HG02798 (cell line): ENCODE measurements at regions not wholly inside any gene's neighbourhood (a gene's known extent, or its start where the extent isn't known, plus 50 kb on each side); places are given as distances from the start of the nearest gene placed in this dataset.
A peak's percentile ranks its signal among the peaks of the same experiment; 100 is the strongest.
"Not testable (repeated sequence)": the region's sequence is repeated elsewhere in the genome, so short reads cannot be mapped to it uniquely, and the experiment has no call there.

Source experiments
- ATAC-seq: cut with Tn5 transposase; IDR thresholded peaks from one replicate; pipeline ENCODE4 v1.9.1; 2021; ENCODE audit warnings: mild to moderate bottlenecking; ENCODE audit not compliant: unreplicated experiment, poor library complexity

DNA sequence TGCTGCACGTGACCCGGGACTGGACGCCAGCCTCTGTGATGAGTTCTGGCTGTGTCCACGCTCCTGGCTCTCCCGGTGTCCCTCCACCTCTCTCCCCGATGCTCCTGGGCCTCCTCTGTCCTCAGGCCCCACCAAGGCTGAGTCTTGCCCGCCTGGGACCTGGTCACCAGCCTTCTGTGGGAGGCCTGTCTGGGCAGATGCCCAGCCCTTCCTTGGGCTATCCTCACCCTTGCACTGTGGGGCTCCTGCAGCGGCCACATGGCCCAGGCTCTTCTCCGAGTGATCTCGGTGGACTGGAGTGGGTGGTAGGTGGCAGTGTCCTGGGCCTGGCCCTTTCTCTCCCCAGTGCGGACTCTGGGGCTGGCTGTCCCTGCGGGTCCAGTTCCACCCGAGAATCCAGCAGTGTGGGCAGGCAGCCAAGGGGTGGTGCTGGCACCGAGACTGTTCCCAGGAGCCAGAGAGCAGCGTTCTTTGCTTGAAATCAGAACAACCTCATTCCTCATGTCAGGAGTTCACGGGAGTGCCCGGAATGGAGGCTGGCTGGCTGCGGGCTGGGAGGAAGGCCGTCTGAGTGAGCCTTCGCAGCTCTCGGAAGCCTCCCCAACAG lies 94.6 kb downstream of the TMEM121 start:
- not testable (repeated sequence) for ATAC-seq

DNA sequence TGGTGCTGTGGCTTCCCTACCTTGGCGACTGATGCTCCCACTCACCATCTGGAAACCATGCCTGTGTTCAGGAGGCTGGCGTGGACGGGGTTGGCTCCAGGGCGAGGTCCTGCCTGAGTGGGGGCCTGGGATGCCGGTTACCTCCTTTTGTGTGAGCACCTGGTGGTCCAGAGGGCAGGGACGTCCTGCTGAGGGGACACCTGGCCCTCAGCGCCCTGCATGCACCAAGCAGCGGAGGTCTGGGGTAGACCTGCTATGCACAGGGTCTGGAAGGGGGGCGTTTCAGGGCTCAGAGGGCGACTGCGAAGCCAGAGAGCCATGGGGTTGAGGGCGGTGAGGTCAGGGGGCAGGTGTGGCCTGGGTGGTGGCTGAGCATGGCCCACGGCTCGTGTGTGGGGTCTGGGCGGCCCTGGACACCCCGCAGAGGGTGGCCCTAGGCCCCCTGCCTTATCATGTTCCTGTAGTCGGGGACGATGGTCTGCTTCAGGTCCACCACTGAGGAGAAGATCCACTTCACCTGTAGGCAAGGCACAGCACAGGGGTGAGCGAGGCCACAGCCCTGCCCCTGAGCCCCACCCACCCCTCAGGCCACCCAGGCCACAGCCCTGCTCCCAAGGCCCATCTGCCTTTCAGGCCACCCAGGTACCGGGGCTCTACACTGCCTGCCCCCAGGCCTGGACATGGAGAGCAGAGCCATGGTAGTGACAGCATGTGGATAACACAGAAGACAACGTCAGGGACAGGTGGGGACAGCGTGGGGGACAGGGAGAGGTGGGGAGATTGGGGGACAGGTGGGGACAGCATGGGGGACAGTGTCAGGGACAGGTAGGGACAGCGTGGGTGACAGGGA lies 95.3 kb downstream of the TMEM121 start:
- ATAC-seq, result not testable (repeated sequence)

DNA sequence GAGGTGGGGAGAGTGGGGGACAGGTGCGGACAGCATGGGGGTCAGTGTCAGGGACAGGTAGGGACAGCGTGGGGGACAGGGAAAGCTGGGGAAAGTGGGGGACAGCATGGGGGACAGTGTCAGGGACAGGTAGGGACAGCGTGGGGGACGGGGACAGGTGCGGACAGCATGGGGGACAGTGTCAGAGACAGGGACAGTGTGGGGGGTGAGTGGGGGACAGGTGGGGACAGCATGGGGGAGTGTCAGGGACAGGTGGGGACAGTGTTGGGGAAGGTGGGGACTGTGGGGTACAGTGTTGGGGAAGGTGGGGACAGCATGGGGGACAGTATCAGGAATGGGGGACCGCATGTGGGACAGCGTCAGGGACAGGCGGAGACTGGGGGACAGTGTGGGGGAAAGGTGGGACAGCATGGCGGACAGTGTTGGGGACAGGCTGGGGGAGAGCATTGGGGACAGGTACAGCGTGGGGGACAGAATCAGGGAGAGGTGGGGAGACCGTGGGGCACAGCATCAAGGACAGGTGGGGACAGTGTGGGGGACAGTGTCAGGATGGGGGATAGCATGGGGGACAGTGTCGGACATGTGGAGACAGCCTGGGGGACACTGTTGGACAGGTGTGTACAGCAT lies 96.1 kb downstream of the TMEM121 start:
- no peak for ATAC-seq

DNA sequence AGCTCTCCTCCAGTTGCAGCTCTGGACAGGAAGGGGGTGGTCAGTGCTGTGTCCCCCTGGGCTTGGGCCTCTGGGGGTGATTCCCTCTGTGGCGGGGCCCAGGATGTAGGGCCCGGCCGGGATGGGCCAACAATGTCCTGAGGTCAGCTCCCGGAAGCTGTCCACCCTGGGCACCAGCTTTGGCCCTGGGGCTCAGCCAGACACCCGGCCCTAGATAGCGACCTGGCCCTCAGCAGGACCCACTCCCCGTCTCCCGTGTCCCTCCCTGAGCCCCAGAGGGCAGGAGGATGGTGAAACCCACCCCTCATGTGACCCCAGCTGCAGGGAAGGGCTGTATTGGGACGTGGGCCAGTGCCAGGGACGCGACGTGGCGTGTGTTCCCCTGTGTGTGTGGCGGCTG lies 96.8 kb downstream of the TMEM121 start:
- ATAC-seq, result not testable (repeated sequence)

DNA sequence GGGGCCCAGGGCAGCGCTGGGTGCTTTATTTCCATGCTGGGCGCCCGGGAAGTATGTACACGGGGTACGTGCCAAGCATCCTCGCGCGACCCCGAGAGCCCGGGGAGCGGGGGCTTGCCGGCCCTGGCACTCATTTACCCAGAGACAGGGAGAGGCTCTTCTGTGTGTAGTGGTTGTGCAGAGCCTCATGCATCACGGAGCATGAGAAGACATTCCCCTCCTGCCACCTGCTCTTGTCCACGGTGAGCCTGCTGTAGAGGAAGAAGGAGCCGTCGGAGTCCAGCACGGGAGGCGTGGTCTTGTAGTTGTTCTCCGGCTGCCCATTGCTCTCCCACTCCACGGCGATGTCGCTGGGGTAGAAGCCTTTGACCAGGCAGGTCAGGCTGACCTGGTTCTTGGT lies 98.0 kb downstream of the TMEM121 start:
- ATAC-seq, result not testable (repeated sequence)

DNA sequence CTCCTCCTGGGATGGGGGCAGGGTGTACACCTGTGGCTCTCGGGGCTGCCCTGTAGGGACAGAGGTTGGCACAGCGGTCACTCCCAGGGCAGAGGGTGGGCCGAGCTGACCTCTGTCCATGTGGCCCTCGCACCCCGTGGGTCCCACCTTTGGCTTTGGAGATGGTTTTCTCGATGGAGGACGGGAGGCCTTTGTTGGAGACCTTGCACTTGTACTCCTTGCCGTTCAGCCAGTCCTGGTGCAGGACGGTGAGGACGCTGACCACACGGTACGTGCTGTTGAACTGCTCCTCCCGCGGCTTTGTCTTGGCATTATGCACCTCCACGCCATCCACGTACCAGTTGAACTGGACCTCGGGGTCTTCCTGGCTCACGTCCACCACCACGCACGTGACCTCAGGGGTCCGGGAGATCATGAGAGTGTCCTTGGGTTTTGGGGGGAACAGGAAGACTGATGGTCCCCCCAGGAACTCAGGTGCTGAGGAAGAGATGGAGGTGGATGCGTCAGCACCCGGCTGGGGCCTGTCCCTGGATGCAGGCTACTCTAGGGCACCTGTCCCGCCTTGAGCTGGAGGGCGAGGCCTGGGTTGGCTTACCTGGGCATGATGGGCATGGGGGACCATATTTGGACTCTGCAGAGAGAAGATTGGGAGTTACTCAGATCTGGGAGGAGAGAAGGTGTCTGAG lies 98.5 kb downstream of the TMEM121 start:
- ATAC-seq, result not testable (repeated sequence)

DNA sequence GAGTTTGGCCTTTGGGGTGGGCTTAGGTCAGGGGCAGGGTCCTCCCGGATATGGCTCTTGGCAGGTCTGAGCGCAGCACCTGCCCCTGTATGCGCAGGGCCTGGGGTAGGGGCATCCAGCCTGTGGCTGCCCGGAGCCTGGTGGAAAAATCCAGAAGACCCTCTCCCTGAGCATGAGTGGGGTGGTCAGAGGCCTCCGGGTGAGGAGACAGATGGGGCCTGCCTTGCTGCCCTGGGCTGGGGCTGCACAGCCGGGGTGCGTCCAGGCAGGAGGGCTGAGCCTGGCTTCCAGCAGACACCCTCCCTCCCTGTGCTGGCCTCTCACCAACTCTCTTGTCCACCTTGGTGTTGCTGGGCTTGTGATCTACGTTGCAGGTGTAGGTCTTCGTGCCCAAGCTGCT lies 99.1 kb downstream of the TMEM121 start:
- ATAC-seq, result not testable (repeated sequence)

DNA sequence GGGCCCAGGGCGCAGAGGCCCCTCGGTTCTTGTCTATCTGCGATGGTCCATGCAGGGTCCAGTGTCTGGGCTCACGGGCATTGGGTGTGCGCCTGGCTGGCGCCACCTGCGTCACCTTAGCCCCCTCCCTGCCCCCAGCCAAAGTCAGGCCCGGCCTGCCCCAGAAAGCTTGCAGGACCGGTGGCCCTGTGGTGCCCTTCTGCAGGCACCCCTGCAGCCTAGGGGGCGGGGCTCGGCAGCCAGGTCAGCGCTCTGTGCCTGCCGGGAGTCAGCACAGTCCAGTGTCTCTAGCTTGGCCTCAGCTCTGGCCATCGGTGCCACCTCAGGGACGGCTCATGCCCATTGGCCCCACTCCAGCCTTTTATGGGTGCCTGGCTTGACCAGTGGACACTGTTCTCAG lies 99.7 kb downstream of the TMEM121 start:
- ATAC-seq, result peak; percentile 52

DNA sequence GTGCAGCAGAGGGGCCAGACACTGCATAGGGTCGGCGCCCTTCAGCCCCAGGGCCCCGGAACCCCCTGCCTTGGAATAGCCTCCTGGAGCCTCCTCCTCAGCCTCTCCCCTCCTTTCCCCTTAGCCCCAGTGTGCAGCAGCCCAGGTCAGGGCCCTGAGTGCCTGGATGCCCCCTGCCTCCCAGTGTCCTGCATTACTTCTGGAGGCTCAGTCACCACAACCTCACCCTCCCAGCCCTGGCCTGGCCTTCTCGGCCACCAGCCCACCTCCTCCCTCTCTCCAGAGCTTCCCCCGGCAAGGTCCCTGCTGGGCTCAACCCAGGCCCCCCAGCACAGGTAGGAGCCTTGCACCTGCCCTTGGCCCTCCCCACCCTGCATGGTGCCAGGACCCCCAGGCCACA lies 100.3 kb downstream of the TMEM121 start:
- peak; percentile 46 for ATAC-seq

DNA sequence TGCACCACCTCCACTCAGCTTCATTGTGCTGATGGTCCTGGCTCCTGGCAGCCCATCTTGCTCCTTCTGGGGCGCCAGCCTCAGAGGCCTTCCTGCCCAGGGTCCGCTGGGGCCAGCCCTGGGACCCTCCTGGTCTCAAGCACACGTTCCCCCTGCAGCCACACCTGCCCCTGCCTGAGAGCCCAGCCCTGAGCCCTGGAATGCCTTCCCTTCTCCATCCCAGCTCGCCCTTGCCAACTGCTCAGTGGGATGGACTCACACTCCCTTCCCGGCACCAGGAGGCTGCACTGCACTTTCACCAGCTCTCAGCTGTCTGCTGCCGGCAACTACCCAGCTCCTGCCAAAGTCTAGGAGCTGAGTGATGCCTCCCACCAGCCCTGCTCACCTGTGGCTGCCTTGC lies 100.9 kb downstream of the TMEM121 start:
- ATAC-seq, result not testable (repeated sequence)

DNA sequence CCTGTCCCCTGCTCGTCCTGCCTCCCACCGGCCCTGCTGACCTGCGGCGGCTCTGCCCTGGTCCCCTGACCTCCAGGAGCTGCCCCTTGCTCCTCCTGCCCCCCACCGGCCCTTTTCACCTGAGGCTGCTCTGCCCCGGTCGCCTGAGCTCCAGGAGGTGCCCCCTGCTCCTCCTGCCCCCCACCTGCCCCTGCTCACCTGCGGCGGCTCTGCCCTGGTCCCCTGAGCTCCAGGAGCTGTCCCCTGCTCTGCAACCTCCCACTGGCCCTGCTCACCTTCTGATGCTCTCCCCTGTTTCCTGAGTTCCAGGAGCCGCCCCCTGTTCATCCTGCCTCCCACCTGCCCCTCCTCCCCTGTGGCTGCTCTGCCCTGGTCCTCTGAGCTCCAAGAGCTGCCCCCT lies 101.3 kb downstream of the TMEM121 start:
- no peak for ATAC-seq

DNA sequence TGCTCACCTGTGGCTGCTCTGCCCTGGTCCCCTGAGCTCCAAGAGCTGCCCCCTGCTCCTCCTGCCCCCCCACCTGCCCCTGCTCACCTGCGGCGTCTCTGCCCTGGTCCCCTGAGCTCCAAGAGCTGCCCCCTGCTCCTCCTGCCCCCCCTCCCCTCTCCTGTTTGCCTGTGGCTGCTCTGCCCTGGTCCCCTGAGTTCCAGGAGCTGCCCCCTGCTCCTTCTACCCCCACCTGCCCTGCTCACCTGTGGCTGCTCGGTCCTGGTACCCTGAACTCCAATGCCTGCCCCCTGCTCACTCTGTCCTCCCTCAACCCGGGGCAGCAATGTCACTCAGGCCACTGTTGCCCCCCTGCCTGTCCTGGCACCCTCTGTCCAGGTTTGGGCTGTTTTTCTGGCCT lies 101.7 kb downstream of the TMEM121 start:
- not testable (repeated sequence) for ATAC-seq

DNA sequence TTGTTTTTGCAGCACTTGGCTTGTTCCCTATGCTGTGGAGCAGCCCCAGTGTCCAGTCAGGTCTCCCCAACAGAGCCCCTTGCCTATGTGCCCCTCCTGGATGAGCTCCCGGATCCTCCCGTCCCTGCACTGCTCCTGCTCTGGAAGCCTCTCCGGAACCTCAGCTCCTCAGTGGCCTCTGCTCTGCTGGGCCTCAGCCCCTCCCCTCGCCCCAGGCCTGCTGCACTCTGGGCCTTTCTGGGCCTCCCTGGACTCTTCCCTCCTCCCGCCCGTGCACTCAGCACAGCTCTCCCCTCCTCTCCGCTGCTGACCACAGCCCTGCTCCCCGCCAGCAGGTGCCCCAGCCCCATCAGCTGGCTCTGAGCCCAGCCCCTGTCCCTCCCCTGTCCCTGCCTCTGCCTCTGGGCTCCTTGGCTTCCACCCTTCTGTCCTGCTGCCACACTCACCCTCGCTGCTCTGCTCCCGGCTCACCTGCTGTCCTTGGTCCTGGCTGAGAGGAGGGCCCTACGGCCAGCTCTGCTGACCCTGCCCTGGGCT lies 102.2 kb downstream of the TMEM121 start:
- ATAC-seq, result not testable (repeated sequence)

DNA sequence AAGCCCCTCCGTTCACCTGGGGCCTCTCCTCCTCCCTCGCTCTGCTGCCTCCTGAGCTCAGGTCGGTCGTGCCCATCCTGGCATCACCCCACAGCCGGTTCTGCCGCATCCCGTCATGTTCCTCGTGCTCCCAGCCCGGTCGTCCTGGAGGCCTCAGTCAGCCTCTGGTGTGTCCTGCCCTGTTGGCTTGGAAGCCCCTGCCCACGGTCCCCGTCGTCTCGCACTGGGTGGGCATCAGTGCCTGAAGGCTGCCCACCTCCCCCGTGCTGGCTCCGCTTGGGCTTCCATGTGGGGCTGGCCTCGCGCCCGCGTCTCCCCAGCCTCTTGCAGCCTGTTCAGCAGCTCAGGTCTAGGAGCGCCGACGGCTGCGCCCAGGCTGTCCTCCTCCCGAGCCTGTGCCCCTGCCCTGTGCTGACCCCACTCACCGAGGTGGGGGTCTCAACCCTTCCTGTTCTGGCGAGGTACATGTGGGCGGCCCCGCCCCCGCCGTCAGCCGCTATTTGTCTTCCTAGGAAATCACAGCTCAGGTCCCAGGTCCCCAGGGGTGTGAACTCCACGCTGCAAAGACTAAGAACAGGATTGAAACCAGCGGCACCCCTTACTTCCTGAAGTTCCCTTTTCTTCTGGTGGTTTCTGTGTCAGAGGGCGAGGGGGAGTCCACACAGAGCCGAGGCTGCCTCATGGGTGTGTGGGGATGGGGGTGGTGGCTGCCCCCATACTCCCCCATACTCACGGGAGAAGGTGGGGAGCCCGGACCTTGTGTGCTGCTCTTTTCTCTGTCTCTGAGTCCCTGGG lies 102.9 kb downstream of the TMEM121 start:
- not testable (repeated sequence) for ATAC-seq

DNA sequence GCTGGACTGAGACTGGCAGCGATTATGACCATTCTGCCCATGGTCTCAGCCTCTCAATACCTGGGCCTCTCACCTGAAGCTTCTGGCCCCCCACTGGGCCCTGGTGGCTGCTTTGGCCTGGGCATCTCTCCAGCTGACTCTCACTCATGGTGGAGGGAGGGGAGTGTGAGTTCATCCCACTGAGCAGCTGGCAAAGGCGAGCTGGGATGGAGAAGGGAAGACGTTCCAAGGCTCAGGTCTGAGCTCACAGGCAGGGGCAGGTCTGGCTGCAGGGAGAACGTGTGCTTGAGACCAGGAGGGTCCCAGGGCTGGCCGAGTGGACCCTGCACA lies 103.5 kb downstream of the TMEM121 start:
- ATAC-seq, result no peak

DNA sequence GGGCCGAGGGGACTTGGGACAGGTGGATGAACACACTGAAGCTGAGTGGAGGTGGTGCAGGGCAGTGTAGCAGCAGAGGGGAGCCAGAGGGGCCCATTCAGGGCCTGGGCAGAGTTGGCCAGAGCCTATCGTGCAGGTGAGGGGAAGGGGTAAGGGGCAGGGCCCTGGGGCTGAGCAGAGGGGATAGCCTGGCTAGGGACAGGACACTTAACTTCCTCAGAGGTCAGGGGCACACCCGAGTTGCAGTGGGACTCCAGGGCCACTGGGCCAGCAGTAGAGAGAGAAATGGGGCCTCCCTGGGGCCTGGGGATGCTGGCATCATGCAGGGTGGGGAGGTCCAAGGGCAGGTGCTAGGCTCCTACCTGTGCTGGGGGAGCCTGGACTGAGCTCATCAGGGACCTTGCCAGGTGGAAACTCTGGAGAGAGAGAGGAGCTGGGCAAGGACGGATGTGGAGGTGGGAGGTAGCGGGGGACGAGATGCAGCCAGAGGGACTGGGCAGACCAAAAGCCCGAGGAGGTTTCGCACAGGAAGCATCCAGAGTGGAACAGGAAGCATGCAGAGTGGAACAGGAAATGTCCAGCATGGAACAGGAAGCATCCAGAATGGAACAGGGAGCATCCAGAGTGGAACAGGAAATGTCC lies 104.0 kb downstream of the TMEM121 start:
- ATAC-seq, result not testable (repeated sequence)

DNA sequence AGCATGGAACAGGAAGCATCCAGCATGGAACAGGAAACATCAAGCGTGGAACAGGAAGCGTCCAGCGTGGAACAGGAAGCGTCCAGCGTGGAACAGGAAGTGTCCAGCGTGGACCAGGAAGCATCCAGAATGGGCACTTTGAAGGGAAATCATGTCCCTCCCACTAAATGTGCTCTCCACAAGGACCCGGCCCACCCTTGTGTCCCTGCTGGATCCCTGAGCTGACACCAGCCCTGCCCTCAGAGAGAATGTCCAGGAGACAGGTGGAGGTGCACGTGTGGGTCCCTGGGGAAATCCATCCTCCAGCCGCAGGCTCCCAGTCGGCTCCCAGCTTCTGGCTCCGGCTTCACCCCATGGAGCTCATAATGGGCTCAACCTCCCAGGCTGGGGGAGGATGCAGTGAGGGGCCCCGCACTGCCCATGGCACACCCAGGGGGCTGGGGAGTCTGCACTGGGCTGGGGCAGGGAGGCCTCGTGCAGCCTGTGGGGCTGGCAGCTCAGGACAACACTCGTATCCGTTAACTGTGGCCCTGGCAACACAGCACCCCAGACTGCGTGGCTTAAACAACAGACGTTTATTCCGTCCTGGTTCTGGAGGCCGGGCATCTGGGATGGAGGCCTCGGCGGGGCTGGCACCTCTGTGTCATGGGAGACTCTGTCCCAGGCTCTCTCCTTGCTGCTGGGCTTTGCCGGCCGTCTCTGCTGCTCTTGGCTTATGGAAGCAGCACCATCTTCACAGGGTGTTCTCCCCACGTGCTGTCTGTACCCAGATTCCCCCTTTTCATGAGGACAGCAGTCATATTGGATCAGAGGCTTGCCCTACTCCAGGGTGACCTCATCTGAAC lies 104.8 kb downstream of the TMEM121 start:
- ATAC-seq, result not testable (repeated sequence)

DNA sequence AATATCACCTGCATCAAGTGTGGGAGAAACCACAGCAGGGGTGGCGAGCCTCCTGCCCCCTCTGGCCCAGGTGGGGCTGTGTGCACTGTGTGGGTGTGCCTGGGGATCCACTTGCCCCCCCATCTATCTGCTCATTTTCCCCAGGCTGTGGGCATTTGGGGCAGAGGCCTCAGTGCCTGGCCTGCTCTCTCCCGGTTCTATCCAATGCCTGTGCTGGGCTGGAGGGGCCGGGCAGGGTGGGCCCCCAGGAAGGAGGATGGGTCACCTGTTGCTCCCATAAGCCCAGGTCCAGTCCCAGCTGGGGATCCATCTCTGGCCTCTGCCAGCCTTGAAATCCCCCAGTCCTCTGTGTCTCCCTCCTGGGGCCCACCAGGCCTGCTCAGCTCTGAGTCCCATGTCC lies 105.6 kb downstream of the TMEM121 start:
- no peak for ATAC-seq
